ENCODE measurements at regions not wholly inside any gene's neighbourhood (a gene's known extent, or its start where the extent isn't known, plus 50 kb on each side); places are given as distances from the start of the nearest gene placed in this dataset.

GRCh38 chr9:85258236-85258635, 483.5 kb downstream of the AGTPBP1 start:
- DNase-seq: no peak

DNA sequence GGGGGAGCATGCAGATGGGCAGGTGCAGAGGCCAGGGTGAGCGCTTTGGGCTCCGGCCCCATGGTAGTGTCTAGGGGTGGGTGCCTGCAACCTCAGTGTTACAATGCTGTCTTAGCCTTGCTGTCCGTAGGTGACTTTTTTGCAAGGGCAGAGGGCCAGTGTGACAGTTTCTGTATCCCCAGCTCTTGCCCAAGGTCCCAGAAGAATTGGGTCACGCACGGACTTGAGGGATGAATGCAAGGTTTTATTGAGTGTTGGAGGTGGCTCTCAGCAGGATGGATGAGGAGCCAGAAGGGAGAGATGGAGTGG, 492.5 kb downstream of the AGTPBP1 start:
- no peak for DNase-seq

GRCh38 chr9:85248514-85249312, 493.0 kb downstream of the AGTPBP1 start:
- peak; percentile 83 for DNase-seq

GRCh38 chr9:85246541-85246940, 495.2 kb downstream of the AGTPBP1 start:
- no peak for DNase-seq

DNA sequence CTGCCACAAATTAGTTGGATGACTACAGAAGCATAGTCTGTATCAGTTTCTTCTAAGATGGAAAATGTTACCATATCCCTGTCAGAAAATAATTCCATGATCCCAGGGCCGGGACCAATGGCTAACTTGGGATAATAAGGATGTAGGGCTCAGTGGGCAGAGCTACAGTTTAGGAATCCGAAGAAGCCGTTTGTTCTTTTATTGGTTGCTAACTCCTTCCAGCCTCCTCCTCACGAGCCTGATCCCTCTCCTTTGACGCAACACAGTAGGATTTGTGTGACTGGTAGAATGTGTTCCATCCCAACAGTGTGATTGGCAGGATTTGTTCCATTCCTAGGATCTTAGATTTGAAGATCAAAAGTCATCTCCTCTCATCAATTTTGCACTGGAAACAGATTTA, 496.9 kb downstream of the AGTPBP1 start:
- DNase-seq: no peak

DNA sequence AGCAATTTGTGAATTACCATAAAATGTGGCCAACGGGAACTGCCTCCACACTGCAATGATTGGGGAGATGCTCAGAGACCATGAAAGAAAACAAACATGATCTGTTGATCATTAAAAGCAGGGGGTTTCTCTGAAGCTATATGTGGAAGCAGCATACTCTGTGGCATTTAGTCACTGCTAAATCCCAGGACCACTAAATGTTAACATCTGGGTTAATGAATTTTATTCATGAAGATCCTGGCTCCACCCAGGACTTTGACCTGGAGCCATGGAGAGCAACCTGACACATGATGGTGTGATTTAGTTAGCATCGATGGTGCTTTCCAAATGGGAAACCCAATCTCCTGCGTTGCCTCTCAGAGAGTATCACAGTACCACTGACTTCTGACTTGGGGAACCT, 497.8 kb downstream of the AGTPBP1 start:
- DNase-seq: no peak

GRCh38 chr9:85237478-85237877, 504.3 kb downstream of the AGTPBP1 start:
- DNase-seq: peak; percentile 62

GRCh38 chr9:85230081-85230480, 511.7 kb downstream of the AGTPBP1 start:
- DNase-seq: no peak

- peak; percentile 41 for DNase-seq
Observed at GRCh38 chr9:85228111-85228855, 513.5 kb downstream of the AGTPBP1 start.

DNA sequence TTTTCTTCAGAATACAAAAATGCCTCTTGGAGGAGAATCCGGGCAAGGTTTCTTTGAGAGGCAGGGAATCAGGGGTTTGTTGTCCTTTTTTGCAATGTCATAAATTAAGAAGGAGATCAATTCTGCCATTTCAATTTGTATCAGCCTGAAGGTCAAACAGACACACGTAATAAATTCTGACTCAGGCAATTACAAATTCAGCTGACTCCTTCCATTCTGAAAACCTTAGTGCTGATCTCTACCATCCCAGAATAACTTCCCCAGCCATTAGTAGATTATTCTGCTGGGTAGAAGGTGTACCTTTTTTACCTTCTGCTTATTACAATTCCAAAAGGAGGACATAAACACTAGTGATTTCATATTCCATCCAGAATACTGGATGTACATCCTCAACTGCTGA, 516.6 kb downstream of the AGTPBP1 start:
- no peak for DNase-seq

GRCh38 chr9:85224729-85225128, 517.0 kb downstream of the AGTPBP1 start:
- peak; percentile 87 for DNase-seq

- peak; percentile 53 for DNase-seq
Observed at GRCh38 chr9:85224301-85224700, 517.5 kb downstream of the AGTPBP1 start.

- peak; percentile 43 for DNase-seq
Observed at GRCh38 chr9:85223506-85224125, 518.1 kb downstream of the AGTPBP1 start.

- DNase-seq: no peak
Observed at GRCh38 chr9:85216601-85217000, 525.2 kb downstream of the AGTPBP1 start.

- DNase-seq: peak; percentile 41
Observed at GRCh38 chr9:85215961-85216360, 525.8 kb downstream of the AGTPBP1 start.

DNA sequence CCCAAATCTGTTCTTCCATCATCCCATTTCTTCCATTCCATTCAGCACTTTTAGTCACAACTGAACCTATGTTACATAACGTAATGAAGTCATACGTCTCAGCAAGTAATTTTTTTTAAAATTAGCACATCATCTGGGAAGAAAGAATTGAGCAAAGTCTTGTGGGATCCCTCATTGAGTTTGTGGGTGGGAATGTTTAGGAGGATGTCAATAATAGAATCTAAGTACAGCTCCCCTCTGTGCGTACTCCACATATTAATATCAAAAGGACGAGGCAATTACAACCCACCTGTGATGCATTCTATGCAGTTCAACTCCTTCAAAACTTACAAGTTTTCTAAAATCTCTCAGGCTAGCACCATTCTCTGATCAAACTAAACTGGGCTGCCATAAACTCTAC, 526.3 kb downstream of the AGTPBP1 start:
- DNase-seq: no peak

DNA sequence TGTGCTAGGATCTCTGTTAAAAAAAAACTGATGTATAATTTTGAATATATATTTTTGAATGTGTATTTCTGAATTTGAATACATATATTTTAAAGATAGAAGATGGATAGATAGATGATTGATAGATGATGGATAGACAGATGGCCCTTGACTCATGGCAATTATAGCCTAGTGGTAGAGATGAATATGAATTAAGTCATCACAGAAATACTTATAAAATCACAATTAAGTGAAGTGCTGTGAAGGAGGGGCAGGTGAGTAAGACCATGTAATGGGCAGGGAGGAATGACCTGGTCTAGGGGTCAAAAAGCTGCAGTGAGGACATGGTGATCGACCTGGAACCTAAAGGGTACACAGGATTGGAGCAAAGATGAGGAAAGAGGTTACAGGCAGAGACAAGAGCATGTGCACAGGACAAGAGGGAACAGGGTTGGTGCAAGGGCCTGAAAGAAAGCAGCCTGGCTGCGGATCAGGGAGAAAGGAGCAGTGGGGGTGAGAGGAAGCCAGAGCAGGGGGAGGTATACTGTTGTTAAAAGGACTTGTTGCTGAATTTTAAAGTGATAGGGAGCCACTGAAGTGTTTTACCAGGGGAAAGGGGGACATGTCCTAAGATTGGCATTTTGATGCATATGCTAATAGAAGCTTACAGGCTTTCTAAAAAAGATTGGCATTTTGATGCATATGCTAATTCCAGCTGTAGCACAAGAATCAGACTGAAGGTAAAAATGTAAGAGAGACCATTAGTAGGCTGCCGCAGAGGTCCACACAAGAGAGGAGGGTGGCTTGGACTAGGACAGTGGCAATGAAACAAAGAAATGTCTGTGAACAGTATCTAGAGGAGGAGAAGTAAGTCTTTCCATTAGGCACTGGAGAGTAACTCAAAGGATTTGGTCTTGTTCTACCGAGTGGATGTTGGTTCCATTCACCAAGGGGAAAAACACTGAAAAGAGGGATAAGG, 527.8 kb downstream of the AGTPBP1 start:
- no peak for DNase-seq

DNA sequence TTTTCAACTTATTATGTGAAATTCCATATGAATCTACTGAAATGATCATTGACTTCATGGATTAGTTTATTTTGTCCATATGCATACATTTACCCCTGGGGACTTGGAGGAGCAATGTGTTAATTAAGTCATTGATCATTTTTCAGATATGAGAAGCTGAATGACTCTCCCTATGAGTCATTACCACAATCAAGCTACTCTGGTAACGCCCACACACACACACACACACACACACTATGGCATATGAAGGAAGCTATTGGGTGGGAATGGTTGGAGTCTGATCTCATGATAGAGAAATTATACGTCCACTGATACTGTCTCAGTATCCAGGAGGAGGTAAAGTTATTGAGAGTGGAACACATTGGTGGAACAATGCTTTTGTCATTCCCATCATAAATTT, 528.9 kb downstream of the AGTPBP1 start:
- peak; percentile 89 for DNase-seq

- peak; percentile 62 for DNase-seq
Observed at GRCh38 chr9:85212209-85212608, 529.5 kb downstream of the AGTPBP1 start.

DNA sequence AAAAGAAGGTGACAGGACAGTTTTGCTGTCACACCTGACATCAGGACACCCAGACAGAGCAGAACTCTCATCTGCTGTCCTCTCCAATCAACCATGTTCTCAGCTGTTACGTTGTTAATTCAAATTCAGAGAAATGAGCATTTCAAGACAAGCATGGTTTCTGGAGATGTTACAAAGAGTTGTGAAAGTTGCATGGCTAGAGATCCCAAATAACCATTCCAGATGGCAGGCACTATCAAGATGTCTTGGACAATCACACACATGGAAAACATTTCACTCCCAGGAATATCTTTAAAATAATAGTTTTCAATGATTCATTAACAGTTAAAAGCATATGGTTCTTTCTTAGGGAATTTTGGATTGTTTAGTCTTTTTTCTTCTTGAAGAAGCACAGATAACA, 533.1 kb downstream of the AGTPBP1 start:
- DNase-seq: no peak

- no peak for DNase-seq
Observed at GRCh38 chr9:85204176-85204575, 534.6 kb downstream of the NTRK2 start.

DNA sequence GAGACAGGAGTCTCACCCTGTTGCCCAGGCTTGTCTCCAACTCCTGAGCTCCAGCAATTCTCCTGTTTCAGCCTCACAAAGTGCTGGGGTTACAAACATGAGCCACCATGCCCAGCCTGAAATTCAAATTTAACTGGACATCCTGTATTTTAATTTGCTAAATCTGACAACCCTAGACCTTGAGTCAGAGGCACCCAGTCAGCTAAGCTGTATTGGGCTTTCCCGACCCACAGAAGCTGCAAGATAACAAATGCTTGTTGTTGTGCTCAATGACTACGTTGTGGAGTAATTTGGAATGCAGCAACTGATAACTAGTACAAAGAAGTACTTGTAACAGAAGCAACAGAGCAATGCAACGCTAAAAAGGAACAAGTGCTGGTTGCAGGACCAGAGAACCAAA, 533.1 kb downstream of the NTRK2 start:
- peak; percentile 12 for DNase-seq
